HEK293 (cell line): ENCODE measurements at regions not wholly inside any gene's neighbourhood (a gene's known extent, or its start where the extent isn't known, plus 50 kb on each side); places are given as distances from the start of the nearest gene placed in this dataset.

Experiments used
- CTCF ChIA-PET: fragments of 350-600 bp; formaldehyde crosslinking; extraction: SDS; loops from one replicate; lab custom pipeline; 2021; ENCODE audit warnings: antibody characterized with exemption; lab: Yijun Ruan, JAX
- POLR2A ChIA-PET: fragments of 300-600 bp; formaldehyde crosslinking; extraction: SDS; loops from one replicate; lab custom pipeline; 2020; ENCODE audit warnings: antibody characterized with exemption, inconsistent platforms; lab: Yijun Ruan, JAX
- H3K27ac ChIP-seq: fragments of 200-500 bp; sonication (Bioruptor generic); 2 replicates; pipeline ENCODE4 v1.5.1; 2014; ENCODE audit warnings: low read depth, low read length, control low read depth, inconsistent platforms; ENCODE audit errors: extremely low read depth
- H3K36me3 ChIP-seq, 2 experiments: fragments of 200-500 bp in 1 of 2; sonication (Bioruptor generic) in 1 of 2; 1 replicate in 1 of 2; 2 replicates in 1 of 2; pipeline ENCODE4 v1.5.1; 2014 to 2017; ENCODE audit warnings: inconsistent platforms in 2 of 2, low read length in 2 of 2; ENCODE audit not compliant: control insufficient read depth in 2 of 2, insufficient read depth in 1 of 2
- H3K4me1 ChIP-seq: fragments of 200-500 bp; sonication (Bioruptor generic); 2 replicates; pipeline ENCODE4 v1.5.1; 2014; ENCODE audit warnings: mild to moderate bottlenecking, low read length, inconsistent platforms; ENCODE audit not compliant: control insufficient read depth, insufficient read depth
- H3K4me3 ChIP-seq: 2 replicates; pipeline ENCODE4 v1.5.1; 2011; ENCODE audit warnings: low read depth, mild to moderate bottlenecking, control low read depth, low read length, moderate library complexity
- H3K9me3 ChIP-seq: fragments of 200-500 bp; sonication (Bioruptor generic); 2 replicates; pipeline ENCODE4 v1.5.1; 2014; ENCODE audit warnings: low read depth, low read length, inconsistent platforms; ENCODE audit not compliant: control insufficient read depth, insufficient read depth
- GFI1B ChIP-seq: fragments of 450-650 bp; formaldehyde crosslinking; IDR thresholded peaks from 2 replicates; pipeline ENCODE4 v1.5.1; 2016; ENCODE audit warnings: missing biosample characterization, missing genetic modification characterization
- GLI2 ChIP-seq: fragments of 450-650 bp; formaldehyde crosslinking; IDR thresholded peaks from 2 replicates; pipeline ENCODE4; 2017; ENCODE audit warnings: missing biosample characterization, missing genetic modification characterization, low read depth, borderline replicate concordance
- ZNF2 ChIP-seq: fragments of 450-650 bp; formaldehyde crosslinking; IDR thresholded peaks from 2 replicates; pipeline ENCODE4 v1.5.1; 2016; ENCODE audit warnings: missing biosample characterization, missing genetic modification characterization
- ZNF266 ChIP-seq: fragments of 450-650 bp; formaldehyde crosslinking; IDR thresholded peaks from 2 replicates; pipeline ENCODE4 v1.5.1; 2016; ENCODE audit warnings: missing biosample characterization, missing genetic modification characterization, low read depth
- ZNF274 ChIP-seq, 2 experiments: fragments of 200-500 bp in 1 of 2; fragments of 450-650 bp in 1 of 2; sonication (Bioruptor generic) in 1 of 2; formaldehyde crosslinking in 1 of 2; IDR thresholded peaks; 2 replicates each; pipeline versions ENCODE4 v1.5.1 to v1.6.1; 2014 to 2016; ENCODE audit warnings: borderline replicate concordance in 1 of 2, inconsistent platforms in 1 of 2, low read length in 1 of 2, missing biosample characterization in 1 of 2, missing genetic modification characterization in 1 of 2
- ZNF391 ChIP-seq: fragments of 450-650 bp; formaldehyde crosslinking; IDR thresholded peaks from 2 replicates; pipeline ENCODE4 v1.5.1; 2016; ENCODE audit warnings: low read depth, missing biosample characterization, missing genetic modification characterization, borderline replicate concordance
- ZNF514 ChIP-seq: fragments of 450-650 bp; formaldehyde crosslinking; IDR thresholded peaks from 2 replicates; pipeline ENCODE4 v1.5.1; 2016; ENCODE audit warnings: missing biosample characterization, missing genetic modification characterization
- ZNF521 ChIP-seq: fragments of 450-650 bp; formaldehyde crosslinking; IDR thresholded peaks from 2 replicates; pipeline ENCODE4 v1.5.1; 2017; ENCODE audit warnings: missing biosample characterization, mild to moderate bottlenecking, missing genetic modification characterization
- ZNF558 ChIP-seq: fragments of 450-650 bp; formaldehyde crosslinking; IDR thresholded peaks from 2 replicates; pipeline ENCODE4 v1.5.1; 2016; ENCODE audit warnings: missing biosample characterization, missing genetic modification characterization
- ZNF654 ChIP-seq: fragments of 450-650 bp; formaldehyde crosslinking; IDR thresholded peaks from 2 replicates; pipeline ENCODE4 v1.5.1; 2016; ENCODE audit warnings: low read depth, missing biosample characterization, missing genetic modification characterization
- ZNF658 ChIP-seq: fragments of 450-650 bp; formaldehyde crosslinking; IDR thresholded peaks from 2 replicates; pipeline ENCODE4; 2016; ENCODE audit warnings: missing biosample characterization, missing genetic modification characterization
- ZNF660 ChIP-seq: fragments of 450-650 bp; IDR thresholded peaks from 2 replicates; pipeline ENCODE4 v1.5.1; 2018; ENCODE audit warnings: missing biosample characterization, mild to moderate bottlenecking, missing genetic modification characterization
- ZNF76 ChIP-seq: fragments of 450-650 bp; formaldehyde crosslinking; IDR thresholded peaks from 2 replicates; pipeline ENCODE4; 2016; ENCODE audit warnings: low read depth, missing biosample characterization, missing genetic modification characterization, borderline replicate concordance
- ZSCAN23 ChIP-seq: fragments of 450-650 bp; formaldehyde crosslinking; IDR thresholded peaks from 2 replicates; pipeline ENCODE4 v1.5.1; 2016; ENCODE audit warnings: missing biosample characterization, missing genetic modification characterization
- TF ChIP-seq, protein P1 (sequence below): fragments of 450-650 bp; formaldehyde crosslinking; IDR thresholded peaks from 2 replicates; pipeline ENCODE4 v1.5.0; 2017; ENCODE audit warnings: missing biosample characterization, missing genetic modification characterization, borderline replicate concordance
- TF ChIP-seq, protein P2 (sequence below): fragments of 450-650 bp; IDR thresholded peaks from 2 replicates; pipeline ENCODE4 v1.5.1; 2018; ENCODE audit warnings: missing biosample characterization, missing genetic modification characterization
- TF ChIP-seq, protein P3 (sequence below): fragments of 450-650 bp; formaldehyde crosslinking; IDR thresholded peaks from 2 replicates; pipeline ENCODE4 v1.5.1; 2016; ENCODE audit warnings: missing biosample characterization, missing genetic modification characterization, borderline replicate concordance

DNA sequence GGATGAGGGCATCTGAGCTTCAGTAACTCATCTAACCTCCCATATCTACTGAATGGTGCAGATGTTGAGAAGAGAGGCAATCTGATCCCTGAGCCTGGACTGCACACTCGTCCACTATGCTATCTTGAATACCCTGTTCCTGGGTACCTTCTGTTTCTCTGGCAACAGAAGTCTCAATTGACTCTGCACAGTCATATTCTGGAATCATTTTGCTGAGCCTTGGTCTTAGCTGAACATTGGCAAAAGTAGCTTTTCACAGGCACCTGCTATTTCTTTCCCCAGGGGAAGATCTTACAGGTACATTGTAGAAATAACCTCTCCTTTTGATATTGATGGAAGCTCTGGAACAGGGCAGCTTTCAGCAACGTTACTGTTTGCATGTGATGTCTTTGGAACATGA is 161.5 kb upstream of the GPR101 start:
- no peaks in the 10 kb centered on the region for H3K4me1 ChIP-seq
- no peaks in the 10 kb centered on the region for H3K36me3 ChIP-seq
- ChIA-PET POLR2A (no interaction called here), CTCF (interaction anchor here (0.6 to 2.6 kb wide), 6 partner anchors 19 to 242 kb away, joined by 4 to 18 read pairs (median 10); no protein-coding TSS in a partner anchor)
- no peaks in the 10 kb centered on the region for H3K9me3 ChIP-seq
- no peak overlapping the region for H3K4me3 ChIP-seq
- TF ChIP-seq ZNF658 (tag by site-specific recombination) (no peak), ZNF514 (tag by site-specific recombination) (no peak), ZNF558 (tag by site-specific recombination) (no peak), ZNF266 (tag by site-specific recombination) (no peak), ZNF660 (tag by site-specific recombination) (no peak), ZNF274 (IDR thresholded peaks at IDR 0.05; ENCODE audit: low read length) (no peak), ZNF274 (tag by site-specific recombination; IDR thresholded peaks at IDR 0.05; ENCODE audit: borderline replicate concordance) (no peak), ZNF521 (tag by site-specific recombination) (no peak), ZSCAN23 (tag by site-specific recombination) (no peak), ZNF76 (no peak), GLI2 (no peak), ZNF2 (no peak), ZNF391 (tag by site-specific recombination) (no peak)
- TF ChIP-seq, protein P1, sequence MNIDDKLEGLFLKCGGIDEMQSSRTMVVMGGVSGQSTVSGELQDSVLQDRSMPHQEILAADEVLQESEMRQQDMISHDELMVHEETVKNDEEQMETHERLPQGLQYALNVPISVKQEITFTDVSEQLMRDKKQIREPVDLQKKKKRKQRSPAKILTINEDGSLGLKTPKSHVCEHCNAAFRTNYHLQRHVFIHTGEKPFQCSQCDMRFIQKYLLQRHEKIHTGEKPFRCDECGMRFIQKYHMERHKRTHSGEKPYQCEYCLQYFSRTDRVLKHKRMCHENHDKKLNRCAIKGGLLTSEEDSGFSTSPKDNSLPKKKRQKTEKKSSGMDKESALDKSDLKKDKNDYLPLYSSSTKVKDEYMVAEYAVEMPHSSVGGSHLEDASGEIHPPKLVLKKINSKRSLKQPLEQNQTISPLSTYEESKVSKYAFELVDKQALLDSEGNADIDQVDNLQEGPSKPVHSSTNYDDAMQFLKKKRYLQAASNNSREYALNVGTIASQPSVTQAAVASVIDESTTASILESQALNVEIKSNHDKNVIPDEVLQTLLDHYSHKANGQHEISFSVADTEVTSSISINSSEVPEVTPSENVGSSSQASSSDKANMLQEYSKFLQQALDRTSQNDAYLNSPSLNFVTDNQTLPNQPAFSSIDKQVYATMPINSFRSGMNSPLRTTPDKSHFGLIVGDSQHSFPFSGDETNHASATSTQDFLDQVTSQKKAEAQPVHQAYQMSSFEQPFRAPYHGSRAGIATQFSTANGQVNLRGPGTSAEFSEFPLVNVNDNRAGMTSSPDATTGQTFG (tag by site-specific recombination): no peak
- TF ChIP-seq, protein P2, sequence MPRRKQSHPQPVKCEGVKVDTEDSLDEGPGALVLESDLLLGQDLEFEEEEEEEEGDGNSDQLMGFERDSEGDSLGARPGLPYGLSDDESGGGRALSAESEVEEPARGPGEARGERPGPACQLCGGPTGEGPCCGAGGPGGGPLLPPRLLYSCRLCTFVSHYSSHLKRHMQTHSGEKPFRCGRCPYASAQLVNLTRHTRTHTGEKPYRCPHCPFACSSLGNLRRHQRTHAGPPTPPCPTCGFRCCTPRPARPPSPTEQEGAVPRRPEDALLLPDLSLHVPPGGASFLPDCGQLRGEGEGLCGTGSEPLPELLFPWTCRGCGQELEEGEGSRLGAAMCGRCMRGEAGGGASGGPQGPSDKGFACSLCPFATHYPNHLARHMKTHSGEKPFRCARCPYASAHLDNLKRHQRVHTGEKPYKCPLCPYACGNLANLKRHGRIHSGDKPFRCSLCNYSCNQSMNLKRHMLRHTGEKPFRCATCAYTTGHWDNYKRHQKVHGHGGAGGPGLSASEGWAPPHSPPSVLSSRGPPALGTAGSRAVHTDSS: no peak
- TF ChIP-seq, protein P3, sequence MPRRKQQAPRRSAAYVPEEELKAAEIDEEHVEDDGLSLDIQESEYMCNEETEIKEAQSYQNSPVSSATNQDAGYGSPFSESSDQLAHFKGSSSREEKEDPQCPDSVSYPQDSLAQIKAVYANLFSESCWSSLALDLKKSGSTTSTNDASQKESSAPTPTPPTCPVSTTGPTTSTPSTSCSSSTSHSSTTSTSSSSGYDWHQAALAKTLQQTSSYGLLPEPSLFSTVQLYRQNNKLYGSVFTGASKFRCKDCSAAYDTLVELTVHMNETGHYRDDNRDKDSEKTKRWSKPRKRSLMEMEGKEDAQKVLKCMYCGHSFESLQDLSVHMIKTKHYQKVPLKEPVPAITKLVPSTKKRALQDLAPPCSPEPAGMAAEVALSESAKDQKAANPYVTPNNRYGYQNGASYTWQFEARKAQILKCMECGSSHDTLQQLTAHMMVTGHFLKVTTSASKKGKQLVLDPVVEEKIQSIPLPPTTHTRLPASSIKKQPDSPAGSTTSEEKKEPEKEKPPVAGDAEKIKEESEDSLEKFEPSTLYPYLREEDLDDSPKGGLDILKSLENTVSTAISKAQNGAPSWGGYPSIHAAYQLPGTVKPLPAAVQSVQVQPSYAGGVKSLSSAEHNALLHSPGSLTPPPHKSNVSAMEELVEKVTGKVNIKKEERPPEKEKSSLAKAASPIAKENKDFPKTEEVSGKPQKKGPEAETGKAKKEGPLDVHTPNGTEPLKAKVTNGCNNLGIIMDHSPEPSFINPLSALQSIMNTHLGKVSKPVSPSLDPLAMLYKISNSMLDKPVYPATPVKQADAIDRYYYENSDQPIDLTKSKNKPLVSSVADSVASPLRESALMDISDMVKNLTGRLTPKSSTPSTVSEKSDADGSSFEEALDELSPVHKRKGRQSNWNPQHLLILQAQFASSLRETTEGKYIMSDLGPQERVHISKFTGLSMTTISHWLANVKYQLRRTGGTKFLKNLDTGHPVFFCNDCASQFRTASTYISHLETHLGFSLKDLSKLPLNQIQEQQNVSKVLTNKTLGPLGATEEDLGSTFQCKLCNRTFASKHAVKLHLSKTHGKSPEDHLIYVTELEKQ (tag by site-specific recombination): no peak
- H3K27ac ChIP-seq: no peak overlapping the region

DNA sequence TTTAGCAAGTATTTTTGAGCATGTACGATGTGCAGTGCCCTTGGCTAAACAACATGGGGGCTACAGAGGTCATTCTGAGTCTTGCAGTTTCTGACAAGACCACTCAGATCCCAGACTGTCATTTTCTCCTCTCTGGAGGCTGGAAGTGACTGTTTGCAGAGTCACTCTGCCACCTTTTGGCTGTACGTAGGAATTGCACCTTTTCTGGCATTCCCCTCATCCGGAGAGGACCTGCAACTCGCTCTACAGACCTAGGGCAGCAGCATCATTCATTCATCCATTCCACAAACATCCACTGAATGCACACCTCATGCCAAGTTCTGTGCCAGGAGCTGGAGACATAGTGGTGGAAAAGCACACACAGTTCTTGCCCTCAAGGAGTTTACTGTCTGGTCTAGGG is 160.4 kb upstream of the GPR101 start:
- CTCF ChIA-PET: interaction anchor here (0.5 to 2.6 kb wide), 22 partner anchors 10 to 1919 kb away, joined by 3 to 18 read pairs (median 4); no protein-coding TSS in a partner anchor
- POLR2A ChIA-PET: no interaction called here
- Histone ChIP-seq H3K36me3 (no peaks in the 10 kb centered on the region), H3K27ac (no peak overlapping the region), H3K4me1 (no peaks in the 10 kb centered on the region)
- TF ChIP-seq ZNF654 (tag by site-specific recombination) (peak; percentile 92), GFI1B (no peak)
- TF ChIP-seq, all 188 proteins: peak for 1
- H3K9me3 ChIP-seq: no peaks in the 10 kb centered on the region; the same call in 1 of the 2 replicates
- no peak overlapping the region for H3K4me3 ChIP-seq
